CD14-positive monocyte (primary cell): ENCODE measurements at regions not wholly inside any gene's neighbourhood (a gene's known extent, or its start where the extent isn't known, plus 50 kb on each side); places are given as distances from the start of the nearest gene placed in this dataset.

Experiments used
- DNase-seq, 3 donors: peaks; one replicate each; pipeline ENCODE4 v3.0.0-alpha.2; 2011 to 2022
- H2AFZ ChIP-seq: 2 replicates; pipeline ENCODE4 v1.6.0; 2012; ENCODE audit warnings: mild to moderate bottlenecking, low read depth, low read length, inconsistent platforms; ENCODE audit not compliant: insufficient read depth, poor library complexity, severe bottlenecking
- H3K27ac ChIP-seq, 2 donors: 1 replicate in 1 of 2; 2 replicates in 1 of 2; pipeline ENCODE4 v1.5.1; 2012 to 2013; ENCODE audit warnings: low read length in 2 of 2, control low read depth in 1 of 2, inconsistent platforms in 1 of 2, low read depth in 1 of 2, mild to moderate bottlenecking in 1 of 2
- H3K27me3 ChIP-seq, 2 donors: one replicate each; pipeline versions ENCODE4 v1.6.0 to v1.6.1; 2011 to 2013; ENCODE audit warnings: low read length in 2 of 2; ENCODE audit not compliant: control insufficient read depth in 2 of 2, insufficient read depth in 2 of 2
- H3K36me3 ChIP-seq, 2 donors: replicated peaks in 1 of 2; 1 replicate in 1 of 2; 2 replicates in 1 of 2; pipeline versions ENCODE4 v1.5.1 to v1.6.1; 2012 to 2013; ENCODE audit warnings: low read length in 2 of 2, control low read depth in 1 of 2, inconsistent platforms in 1 of 2, mild to moderate bottlenecking in 1 of 2; ENCODE audit not compliant: insufficient read depth in 2 of 2, control insufficient read depth in 1 of 2
- H3K4me1 ChIP-seq, 2 donors: 1 replicate in 1 of 2; 2 replicates in 1 of 2; pipeline versions ENCODE4 v1.5.1 to v1.6.1; 2012 to 2013; ENCODE audit warnings: low read length in 2 of 2, control low read depth in 1 of 2, inconsistent platforms in 1 of 2, mild to moderate bottlenecking in 1 of 2, moderate library complexity in 1 of 2; ENCODE audit not compliant: insufficient read depth in 2 of 2, control insufficient read depth in 1 of 2
- H3K4me2 ChIP-seq: replicated peaks from 2 replicates; pipeline ENCODE3; 2012; ENCODE audit warnings: low read length, moderate library complexity, mild to moderate bottlenecking; ENCODE audit not compliant: poor library complexity, severe bottlenecking; ENCODE audit errors: extremely low read depth
- H3K4me3 ChIP-seq, 3 experiments: fragments of 200-600 bp in 1 of 3; sonication (generic) in 1 of 3; replicated peaks in 1 of 3; 1 replicate in 2 of 3; 2 replicates in 1 of 3; pipeline ENCODE4 v1.5.1; 2011 to 2013; ENCODE audit warnings: low read length in 3 of 3, mild to moderate bottlenecking in 3 of 3, control low read depth in 2 of 3, low read depth in 2 of 3, inconsistent platforms in 1 of 3, moderate library complexity in 1 of 3
- H3K79me2 ChIP-seq: 2 replicates; pipeline ENCODE4 v1.6.0; 2012; ENCODE audit warnings: mild to moderate bottlenecking, control low read depth, inconsistent platforms, low read length, moderate library complexity; ENCODE audit not compliant: insufficient read depth
- H3K9ac ChIP-seq: 2 replicates; pipeline ENCODE4 v1.6.0; 2017; ENCODE audit warnings: low read length, mild to moderate bottlenecking; ENCODE audit not compliant: insufficient read depth, poor library complexity, severe bottlenecking
- H3K9me3 ChIP-seq, 2 donors: replicated peaks in 1 of 2; 1 replicate in 1 of 2; 2 replicates in 1 of 2; pipeline versions ENCODE4 v1.5.1 to v1.6.1; 2012 to 2013; ENCODE audit warnings: low read length in 2 of 2, control low read depth in 1 of 2; ENCODE audit not compliant: control insufficient read depth in 1 of 2, insufficient read depth in 1 of 2
- H4K20me1 ChIP-seq: 2 replicates; pipeline ENCODE4 v1.6.0; 2012; ENCODE audit warnings: mild to moderate bottlenecking, low read length, control low read depth, moderate library complexity; ENCODE audit not compliant: insufficient read depth
- H3K27ac Mint-ChIP-seq, 7 donors: one replicate each; pipeline ENCODE4 v1.8.0; 2020; ENCODE audit warnings: mild to moderate bottlenecking in 7 of 7, mixed read lengths in 7 of 7, moderate library complexity in 6 of 7, inconsistent platforms in 2 of 7
- H3K27me3 Mint-ChIP-seq, 3 donors: one replicate each; pipeline ENCODE4 v1.8.0; 2021 to 2022; ENCODE audit warnings: low read depth in 3 of 3, mild to moderate bottlenecking in 3 of 3, mixed read lengths in 3 of 3, moderate library complexity in 3 of 3, inconsistent platforms in 1 of 3
- H3K36me3 Mint-ChIP-seq, 2 donors: one replicate each; pipeline ENCODE4 v1.8.0; 2020; ENCODE audit warnings: mixed read lengths in 2 of 2, inconsistent platforms in 1 of 2, mild to moderate bottlenecking in 1 of 2
- H3K4me1 Mint-ChIP-seq: one replicate; pipeline ENCODE4 v1.8.0; 2020; ENCODE audit warnings: mild to moderate bottlenecking, mixed read lengths
- H3K4me3 Mint-ChIP-seq, 2 donors: one replicate each; pipeline ENCODE4 v1.8.0; 2020; ENCODE audit warnings: mild to moderate bottlenecking in 2 of 2, mixed read lengths in 2 of 2, moderate library complexity in 1 of 2
- H3K9me3 Mint-ChIP-seq, 7 donors: one replicate each; pipeline ENCODE4 v1.8.0; 2020 to 2022; ENCODE audit warnings: mixed read lengths in 7 of 7, mild to moderate bottlenecking in 6 of 7, moderate library complexity in 6 of 7, inconsistent platforms in 2 of 7
- WGBS: methylation state at CpG from one replicate; pipeline ENCODE4 v1.1.5; 2013; ENCODE audit warnings: missing lambda C conversion rate; ENCODE audit not compliant: insufficient coverage; 5-methylcytosine and 5-hydroxymethylcytosine counted together
- intact Hi-C, 2 donors: fragments of 100-400 bp; cut with micrococcal nuclease; formaldehyde crosslinking; loops; one replicate each; pipeline versions ENCODE4 v1.15.0 to v1.15.1; 2023
- TF ChIP-seq, protein P1 (sequence below): fragments of 200-600 bp; IDR thresholded peaks from one replicate; pipeline ENCODE4 v1.8.0; 2022; ENCODE audit warnings: antibody characterized with exemption, mild to moderate bottlenecking

- Histone ChIP-seq H4K20me1 (no peaks in the 10 kb centered on the region), H3K4me3 (no peak overlapping the region), H3K36me3 (no peaks in the 10 kb centered on the region), H3K27ac (no peak overlapping the region), H3K4me1 (no peaks in the 10 kb centered on the region), H3K9ac (no peak overlapping the region), H3K4me2 (no peak overlapping the region), H3K9me3 (no peaks in the 10 kb centered on the region), H3K27me3 (no peaks in the 10 kb centered on the region), H3K79me2 (no peaks in the 10 kb centered on the region), H2AFZ (no peak overlapping the region)
- Mint-ChIP-seq H3K4me3 (no peak overlapping the region), H3K9me3 (peaks cover 0 to 10% (median 2%) of the 10 kb centered on the region in 7 donors), H3K36me3 (no peaks in the 10 kb centered on the region), H3K27ac (no peak overlapping the region), H3K4me1 (no peaks in the 10 kb centered on the region), H3K27me3 (no peaks in the 10 kb centered on the region)
- no peak for DNase-seq
- 88% methylated on average over 1 of the region's 3 CpGs for WGBS
- intact Hi-C loops: no loop called here
- TF ChIP-seq, protein P1, sequence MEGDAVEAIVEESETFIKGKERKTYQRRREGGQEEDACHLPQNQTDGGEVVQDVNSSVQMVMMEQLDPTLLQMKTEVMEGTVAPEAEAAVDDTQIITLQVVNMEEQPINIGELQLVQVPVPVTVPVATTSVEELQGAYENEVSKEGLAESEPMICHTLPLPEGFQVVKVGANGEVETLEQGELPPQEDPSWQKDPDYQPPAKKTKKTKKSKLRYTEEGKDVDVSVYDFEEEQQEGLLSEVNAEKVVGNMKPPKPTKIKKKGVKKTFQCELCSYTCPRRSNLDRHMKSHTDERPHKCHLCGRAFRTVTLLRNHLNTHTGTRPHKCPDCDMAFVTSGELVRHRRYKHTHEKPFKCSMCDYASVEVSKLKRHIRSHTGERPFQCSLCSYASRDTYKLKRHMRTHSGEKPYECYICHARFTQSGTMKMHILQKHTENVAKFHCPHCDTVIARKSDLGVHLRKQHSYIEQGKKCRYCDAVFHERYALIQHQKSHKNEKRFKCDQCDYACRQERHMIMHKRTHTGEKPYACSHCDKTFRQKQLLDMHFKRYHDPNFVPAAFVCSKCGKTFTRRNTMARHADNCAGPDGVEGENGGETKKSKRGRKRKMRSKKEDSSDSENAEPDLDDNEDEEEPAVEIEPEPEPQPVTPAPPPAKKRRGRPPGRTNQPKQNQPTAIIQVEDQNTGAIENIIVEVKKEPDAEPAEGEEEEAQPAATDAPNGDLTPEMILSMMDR: no peak
Measured at GRCh38 chr3:182530316-182530715, 263.0 kb upstream of the ATP11B start.

DNA sequence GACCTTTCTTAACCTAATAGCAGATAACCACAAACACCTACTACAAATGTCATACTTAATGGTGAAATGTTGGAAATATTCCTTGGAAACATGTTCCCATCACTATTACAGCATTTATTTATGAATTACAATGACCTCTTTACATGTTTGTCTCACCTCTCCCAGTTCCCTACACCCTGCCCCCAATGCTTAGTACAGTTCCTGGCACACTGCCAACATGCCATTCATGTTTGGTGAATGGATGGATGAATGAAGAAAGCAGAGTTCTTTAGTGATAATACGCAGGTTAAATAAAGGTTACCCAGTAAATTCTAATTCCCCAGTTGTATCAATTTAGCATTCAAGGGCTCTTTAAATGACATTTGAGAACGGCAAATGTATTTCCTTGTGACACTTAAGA lies 259.9 kb upstream of the ATP11B start:
- Histone ChIP-seq H3K36me3 (no peaks in the 10 kb centered on the region), H3K79me2 (no peaks in the 10 kb centered on the region), H3K4me1 (no peaks in the 10 kb centered on the region), H3K27ac (no peak overlapping the region), H4K20me1 (no peaks in the 10 kb centered on the region), H3K9ac (no peak overlapping the region), H3K4me2 (no peak overlapping the region), H2AFZ (no peak overlapping the region), H3K9me3 (no peaks in the 10 kb centered on the region), H3K4me3 (no peak overlapping the region), H3K27me3 (no peaks in the 10 kb centered on the region)
- WGBS: no CpG with 5 or more reads among the region's 2 CpGs
- H3K4me3 Mint-ChIP-seq: no peak overlapping the region
- no peak overlapping the region for H3K27ac Mint-ChIP-seq
- no peaks in the 10 kb centered on the region for H3K4me1 Mint-ChIP-seq
- TF ChIP-seq, protein P1: no peak
- no peak for DNase-seq
- intact Hi-C loops: no loop called here
- H3K36me3 Mint-ChIP-seq: no peaks in the 10 kb centered on the region
- peaks cover 0 to 13% (median 0%) of the 10 kb centered on the region in 7 donors for H3K9me3 Mint-ChIP-seq
- H3K27me3 Mint-ChIP-seq: no peaks in the 10 kb centered on the region
